SK-N-SH treated with all-trans-retinoic acid at 6 μM for 48 hours (cell line): ENCODE measurements at regions not wholly inside any gene's neighbourhood (a gene's known extent, or its start where the extent isn't known, plus 50 kb on each side); places are given as distances from the start of the nearest gene placed in this dataset.

Source experiments
- ATAC-seq: fragments of 200-7000 bp; cut with Tn5 transposase; 3 replicates; pipeline ENCODE4 v1.9.1; 2020; ENCODE audit warnings: mild to moderate bottlenecking, moderate library complexity
- ARNTL ChIP-seq: fragments of 450-650 bp; formaldehyde crosslinking; IDR thresholded peaks from 2 replicates; pipeline ENCODE4 v1.5.0; 2020; ENCODE audit warnings: low read depth, mild to moderate bottlenecking, moderate library complexity, borderline replicate concordance
- CSRNP3 ChIP-seq: fragments of 250-450 bp; sonication (Bioruptor Pico); IDR thresholded peaks from 2 replicates; pipeline ENCODE4 v1.5.1; 2021; ENCODE audit warnings: mild to moderate bottlenecking, moderate library complexity
- ESRRG ChIP-seq: fragments of 250-450 bp; sonication (Bioruptor Pico); IDR thresholded peaks from 2 replicates; pipeline ENCODE4 v1.6.1; 2021; ENCODE audit warnings: mild to moderate bottlenecking
- GLIS3 ChIP-seq: fragments of 250-450 bp; sonication (Bioruptor Pico); IDR thresholded peaks from 2 replicates; pipeline ENCODE4 v1.5.0; 2020; ENCODE audit warnings: mild to moderate bottlenecking, moderate library complexity
- ISL1 ChIP-seq: fragments of 250-450 bp; sonication (Bioruptor Pico); IDR thresholded peaks from 2 replicates; pipeline ENCODE4 v2.1.2; 2022; ENCODE audit warnings: mild to moderate bottlenecking, moderate library complexity
- OSR1 ChIP-seq: fragments of 250-450 bp; sonication (Bioruptor Pico); IDR thresholded peaks from 2 replicates; pipeline ENCODE4 v1.8.0; 2022; ENCODE audit warnings: moderate library complexity, mild to moderate bottlenecking, inconsistent platforms
- PPARA ChIP-seq: fragments of 250-450 bp; sonication (Bioruptor Pico); IDR thresholded peaks from 2 replicates; pipeline ENCODE4 v1.5.0; 2020; ENCODE audit warnings: mild to moderate bottlenecking, borderline replicate concordance
- RARB ChIP-seq: fragments of 250-450 bp; sonication (Bioruptor Pico); IDR thresholded peaks from 2 replicates; pipeline ENCODE4 v1.8.0; 2021; ENCODE audit warnings: mild to moderate bottlenecking, moderate library complexity
- SNAI2 ChIP-seq: fragments of 250-450 bp; sonication (Bioruptor Pico); IDR thresholded peaks from 2 replicates; pipeline ENCODE4 v1.5.0; 2020; ENCODE audit warnings: mild to moderate bottlenecking, moderate library complexity
- TCF4 ChIP-seq: fragments of 250-450 bp; sonication (Bioruptor Pico); IDR thresholded peaks from 2 replicates; pipeline ENCODE4 v1.8.0; 2021; ENCODE audit warnings: mild to moderate bottlenecking, moderate library complexity, borderline replicate concordance
- TOX ChIP-seq: fragments of 250-450 bp; sonication (Bioruptor Pico); IDR thresholded peaks from 2 replicates; pipeline ENCODE4 v1.8.0; 2021; ENCODE audit warnings: mild to moderate bottlenecking, moderate library complexity, borderline replicate concordance
- TSHZ2 ChIP-seq: fragments of 250-450 bp; sonication (Bioruptor Pico); IDR thresholded peaks from 2 replicates; pipeline ENCODE4 v1.5.0; 2020; ENCODE audit warnings: mild to moderate bottlenecking, moderate library complexity
- ZC3H10 ChIP-seq: fragments of 250-450 bp; sonication (Bioruptor Pico); IDR thresholded peaks from 2 replicates; pipeline ENCODE4 v1.5.1; 2021; ENCODE audit warnings: mild to moderate bottlenecking, moderate library complexity
- ZFP30 ChIP-seq: fragments of 450-650 bp; formaldehyde crosslinking; IDR thresholded peaks from 2 replicates; pipeline ENCODE4 v1.5.0; 2022; ENCODE audit warnings: mild to moderate bottlenecking, moderate library complexity
- ZNF565 ChIP-seq: fragments of 450-650 bp; formaldehyde crosslinking; conservative IDR thresholded peaks from 2 replicates; pipeline ENCODE4 v1.5.0; 2020; ENCODE audit warnings: low read depth, mild to moderate bottlenecking, moderate library complexity
- TF ChIP-seq, protein P1 (sequence below): fragments of 250-450 bp; sonication (Bioruptor Pico); IDR thresholded peaks from 2 replicates; pipeline ENCODE4 v1.8.0; 2021; ENCODE audit warnings: low read depth, mild to moderate bottlenecking, moderate library complexity, borderline replicate concordance
- TF ChIP-seq, protein P2 (sequence below): fragments of 250-450 bp; sonication (Bioruptor Pico); IDR thresholded peaks from 2 replicates; pipeline ENCODE4 v1.5.1; 2020; ENCODE audit warnings: low read depth, mild to moderate bottlenecking, moderate library complexity
- TF ChIP-seq, protein P3 (sequence below): fragments of 250-450 bp; sonication (Bioruptor Pico); IDR thresholded peaks from 2 replicates; pipeline ENCODE4 v1.8.0; 2020; ENCODE audit warnings: mild to moderate bottlenecking, moderate library complexity, borderline replicate concordance

DNA sequence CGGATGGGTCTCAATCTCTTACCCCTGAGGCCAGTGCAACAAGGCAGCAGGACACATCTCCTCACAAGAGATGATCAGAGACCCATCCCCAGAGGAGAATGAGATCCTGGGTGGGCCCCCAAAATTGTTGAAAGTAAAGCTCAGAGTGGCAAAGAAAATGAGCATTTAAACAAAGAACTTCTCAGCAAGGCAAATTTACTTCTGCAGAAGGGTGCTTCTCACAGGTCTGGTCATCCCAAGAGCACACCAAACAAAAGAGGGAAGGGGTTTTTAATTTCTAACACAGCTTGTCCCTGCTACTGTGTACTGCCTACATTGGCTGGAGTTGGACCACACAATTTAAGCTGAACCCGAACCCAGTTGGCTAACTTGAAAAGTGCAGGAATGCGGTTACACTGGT lies 1628.6 kb upstream of the RAG2 start (continued):
- no peak for TF ChIP-seq ZNF565
- no peak for TF ChIP-seq TCF4
- TF ChIP-seq, all 23 proteins: peak for 0

DNA sequence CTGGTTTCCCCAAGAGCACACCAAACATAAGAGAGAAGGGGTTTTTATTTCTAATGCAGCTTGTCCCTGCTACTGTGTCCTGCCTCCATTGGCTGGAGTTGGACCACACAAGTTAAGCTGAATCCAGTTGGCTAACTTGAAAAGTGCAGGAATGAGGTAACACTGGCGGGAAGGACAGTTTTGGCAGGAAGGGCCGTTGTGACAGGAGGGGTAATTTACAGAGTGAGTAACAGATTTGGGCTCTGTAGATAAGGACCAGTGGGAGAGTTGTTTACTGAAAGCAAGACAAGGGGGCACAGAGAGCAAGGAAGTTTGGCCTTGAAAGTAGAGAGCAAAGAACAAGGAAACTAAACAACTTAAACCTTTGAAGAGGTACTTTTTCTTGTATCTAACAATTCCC lies 1623.3 kb upstream of the RAG2 start:
- no peak for ATAC-seq
- no peak for TF ChIP-seq SNAI2

DNA sequence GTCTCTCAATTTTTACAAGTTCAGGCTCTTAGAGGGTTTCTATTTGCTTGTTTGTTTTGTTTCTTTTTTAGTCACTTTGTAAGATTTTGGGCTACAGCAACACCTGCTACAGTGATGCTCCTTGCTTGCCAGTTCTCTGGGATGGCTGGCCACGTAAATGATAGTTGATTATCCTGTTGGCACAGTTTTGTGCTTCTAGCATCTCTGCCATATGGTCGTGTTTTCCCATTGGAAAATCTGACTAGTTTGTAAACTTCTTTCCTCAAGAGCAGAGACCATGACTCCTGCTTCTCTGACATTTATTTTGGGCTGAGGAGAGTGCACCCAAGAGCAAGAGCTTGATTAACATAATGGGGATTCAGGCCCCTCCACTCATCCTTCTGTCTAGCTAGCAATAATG lies 1621.6 kb upstream of the RAG2 start:
- ATAC-seq = no peak
- TF ChIP-seq CSRNP3 (CRISPR knock-in tag) (no peak), ARNTL (CRISPR knock-in tag) (no peak), TOX (CRISPR knock-in tag) (no peak), ZC3H10 (CRISPR knock-in tag) (no peak), ZNF565 (no peak), TSHZ2 (CRISPR knock-in tag) (no peak), TCF4 (no peak), SNAI2 (no peak), PPARA (no peak), ZFP30 (CRISPR knock-in tag) (no peak), RARB (CRISPR knock-in tag) (no peak), ESRRG (CRISPR knock-in tag) (no peak), OSR1 (CRISPR knock-in tag) (no peak), GLIS3 (CRISPR knock-in tag) (no peak)
- TF ChIP-seq, protein P1, sequence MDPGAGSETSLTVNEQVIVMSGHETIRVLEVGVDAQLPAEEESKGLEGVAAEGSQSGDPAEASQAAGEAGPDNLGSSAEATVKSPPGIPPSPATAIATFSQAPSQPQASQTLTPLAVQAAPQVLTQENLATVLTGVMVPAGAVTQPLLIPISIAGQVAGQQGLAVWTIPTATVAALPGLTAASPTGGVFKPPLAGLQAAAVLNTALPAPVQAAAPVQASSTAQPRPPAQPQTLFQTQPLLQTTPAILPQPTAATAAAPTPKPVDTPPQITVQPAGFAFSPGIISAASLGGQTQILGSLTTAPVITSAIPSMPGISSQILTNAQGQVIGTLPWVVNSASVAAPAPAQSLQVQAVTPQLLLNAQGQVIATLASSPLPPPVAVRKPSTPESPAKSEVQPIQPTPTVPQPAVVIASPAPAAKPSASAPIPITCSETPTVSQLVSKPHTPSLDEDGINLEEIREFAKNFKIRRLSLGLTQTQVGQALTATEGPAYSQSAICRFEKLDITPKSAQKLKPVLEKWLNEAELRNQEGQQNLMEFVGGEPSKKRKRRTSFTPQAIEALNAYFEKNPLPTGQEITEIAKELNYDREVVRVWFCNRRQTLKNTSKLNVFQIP = no peak
- TF ChIP-seq, protein P2, sequence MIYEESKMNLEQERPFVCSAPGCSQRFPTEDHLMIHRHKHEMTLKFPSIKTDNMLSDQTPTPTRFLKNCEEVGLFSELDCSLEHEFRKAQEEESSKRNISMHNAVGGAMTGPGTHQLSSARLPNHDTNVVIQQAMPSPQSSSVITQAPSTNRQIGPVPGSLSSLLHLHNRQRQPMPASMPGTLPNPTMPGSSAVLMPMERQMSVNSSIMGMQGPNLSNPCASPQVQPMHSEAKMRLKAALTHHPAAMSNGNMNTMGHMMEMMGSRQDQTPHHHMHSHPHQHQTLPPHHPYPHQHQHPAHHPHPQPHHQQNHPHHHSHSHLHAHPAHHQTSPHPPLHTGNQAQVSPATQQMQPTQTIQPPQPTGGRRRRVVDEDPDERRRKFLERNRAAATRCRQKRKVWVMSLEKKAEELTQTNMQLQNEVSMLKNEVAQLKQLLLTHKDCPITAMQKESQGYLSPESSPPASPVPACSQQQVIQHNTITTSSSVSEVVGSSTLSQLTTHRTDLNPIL (CRISPR knock-in tag) = no peak
- TF ChIP-seq, protein P3, sequence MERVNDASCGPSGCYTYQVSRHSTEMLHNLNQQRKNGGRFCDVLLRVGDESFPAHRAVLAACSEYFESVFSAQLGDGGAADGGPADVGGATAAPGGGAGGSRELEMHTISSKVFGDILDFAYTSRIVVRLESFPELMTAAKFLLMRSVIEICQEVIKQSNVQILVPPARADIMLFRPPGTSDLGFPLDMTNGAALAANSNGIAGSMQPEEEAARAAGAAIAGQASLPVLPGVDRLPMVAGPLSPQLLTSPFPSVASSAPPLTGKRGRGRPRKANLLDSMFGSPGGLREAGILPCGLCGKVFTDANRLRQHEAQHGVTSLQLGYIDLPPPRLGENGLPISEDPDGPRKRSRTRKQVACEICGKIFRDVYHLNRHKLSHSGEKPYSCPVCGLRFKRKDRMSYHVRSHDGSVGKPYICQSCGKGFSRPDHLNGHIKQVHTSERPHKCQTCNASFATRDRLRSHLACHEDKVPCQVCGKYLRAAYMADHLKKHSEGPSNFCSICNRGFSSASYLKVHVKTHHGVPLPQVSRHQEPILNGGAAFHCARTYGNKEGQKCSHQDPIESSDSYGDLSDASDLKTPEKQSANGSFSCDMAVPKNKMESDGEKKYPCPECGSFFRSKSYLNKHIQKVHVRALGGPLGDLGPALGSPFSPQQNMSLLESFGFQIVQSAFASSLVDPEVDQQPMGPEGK (CRISPR knock-in tag) = no peak

- no peak for TF ChIP-seq CSRNP3 (CRISPR knock-in tag)
- no peak for TF ChIP-seq PPARA
- no peak for TF ChIP-seq ZC3H10 (CRISPR knock-in tag)
- TF ChIP-seq ESRRG (CRISPR knock-in tag) = no peak
- TF ChIP-seq ISL1 (CRISPR knock-in tag) = no peak
- TF ChIP-seq TSHZ2 (CRISPR knock-in tag) = no peak
- no peak for TF ChIP-seq ZFP30 (CRISPR knock-in tag)
- TF ChIP-seq, protein P3 (CRISPR knock-in tag) = no peak
- TF ChIP-seq ARNTL (CRISPR knock-in tag) = no peak
- ATAC-seq = no peak
Measured at GRCh38 chr11:38208951-38209350, 1610.9 kb upstream of the RAG2 start.
